B cell (primary cell): ENCODE measurements at regions not wholly inside any gene's neighbourhood (a gene's known extent, or its start where the extent isn't known, plus 50 kb on each side); places are given as distances from the start of the nearest gene placed in this dataset.

ENCODE experiments used
- ATAC-seq: fragments of 200-7000 bp; cut with Tn5 transposase; one replicate; pipeline ENCODE4 v1.10.0; 2021; ENCODE audit warnings: low read depth, mild to moderate bottlenecking, moderate number of reproducible peaks, moderate library complexity
- CTCF ChIA-PET: fragments of 350-600 bp; sonication (Branson Sonifier 250); formaldehyde crosslinking; loops from one replicate; lab custom pipeline; 2021; ENCODE audit warnings: antibody characterized with exemption, inconsistent platforms; lab: Charles Lee
- POLR2A ChIA-PET: fragments of 350-600 bp; sonication (Branson Sonifier 250); formaldehyde crosslinking; loops from one replicate; lab custom pipeline; 2021; ENCODE audit warnings: antibody characterized with exemption; lab: Charles Lee
- DNase-seq: peaks from one replicate; pipeline ENCODE4 v3.0.0; 2013
- H2AFZ ChIP-seq: 2 replicates; pipeline ENCODE4 v1.6.1; 2012; ENCODE audit warnings: mild to moderate bottlenecking, low read depth, low read length; ENCODE audit not compliant: insufficient read depth, poor library complexity, severe bottlenecking
- H3K27ac ChIP-seq, 2 donors: 1 replicate in 1 of 2; 2 replicates in 1 of 2; pipeline ENCODE4 v1.5.1; 2012 to 2013; ENCODE audit warnings: low read length in 2 of 2, mild to moderate bottlenecking in 2 of 2, moderate library complexity in 1 of 2
- H3K27me3 ChIP-seq, 4 experiments: fragments of 200-600 bp in 1 of 4; sonication (generic) in 1 of 4; replicated peaks in 1 of 4; 1 replicate in 2 of 4; 2 replicates in 2 of 4; pipeline versions ENCODE4 v1.6.1 to v1.7.0; 2013 to 2016; ENCODE audit warnings: low read length in 3 of 4, mild to moderate bottlenecking in 2 of 4, mixed read lengths in 1 of 4, moderate library complexity in 1 of 4; ENCODE audit not compliant: insufficient read depth in 4 of 4, control insufficient read depth in 3 of 4; ENCODE audit errors: control extremely low read depth in 1 of 4
- H3K36me3 ChIP-seq, 2 experiments: replicated peaks in 1 of 2; 1 replicate in 1 of 2; 2 replicates in 1 of 2; pipeline versions ENCODE4 v1.6.1 to v1.7.1; 2013; ENCODE audit warnings: low read length in 1 of 2; ENCODE audit not compliant: insufficient read depth in 2 of 2, control insufficient read depth in 1 of 2; ENCODE audit errors: control extremely low read depth in 1 of 2, extremely low read depth in 1 of 2
- H3K4me1 ChIP-seq, 2 donors: fragments of 200-600 bp in 1 of 2; sonication (generic) in 1 of 2; 1 replicate in 1 of 2; 2 replicates in 1 of 2; pipeline versions ENCODE4 v1.5.1 to v1.6.1; 2013 to 2017; ENCODE audit warnings: low read length in 2 of 2; ENCODE audit not compliant: control insufficient read depth in 2 of 2, insufficient read depth in 2 of 2
- H3K4me2 ChIP-seq: replicated peaks from 2 replicates; pipeline ENCODE3; 2012; ENCODE audit warnings: mild to moderate bottlenecking, low read depth, low read length; ENCODE audit not compliant: poor library complexity, severe bottlenecking
- H3K4me3 ChIP-seq, 5 experiments: fragments of 200-600 bp in 1 of 5; sonication (generic) in 1 of 5; 1 replicate in 3 of 5; 2 replicates in 2 of 5; pipeline versions ENCODE4 v1.5.1 to v1.7.0; 2011 to 2016; ENCODE audit warnings: low read length in 4 of 5, mild to moderate bottlenecking in 4 of 5, low read depth in 2 of 5, control low read depth in 1 of 5, moderate library complexity in 1 of 5; ENCODE audit not compliant: insufficient read depth in 1 of 5; ENCODE audit errors: control extremely low read depth in 1 of 5, extremely low read depth in 1 of 5
- H3K79me2 ChIP-seq: fragments of 200-600 bp; sonication (generic); one replicate; pipeline ENCODE4 v1.6.0; 2016; ENCODE audit warnings: low read length; ENCODE audit not compliant: control insufficient read depth, insufficient read depth
- H3K9ac ChIP-seq: fragments of 200-600 bp; sonication (generic); 2 replicates; pipeline ENCODE4 v1.6.1; 2017; ENCODE audit warnings: mild to moderate bottlenecking, low read length, moderate library complexity
- H3K9me3 ChIP-seq, 3 donors: one replicate each; pipeline versions ENCODE4 v1.6.1 to v1.7.1; 2013; ENCODE audit warnings: low read length in 2 of 3; ENCODE audit not compliant: control insufficient read depth in 2 of 3, insufficient read depth in 1 of 3; ENCODE audit errors: control extremely low read depth in 1 of 3
- H4K20me1 ChIP-seq: 2 replicates; pipeline ENCODE4 v1.6.0; 2012; ENCODE audit warnings: mild to moderate bottlenecking, low read length; ENCODE audit not compliant: insufficient read depth, control insufficient read depth, poor library complexity, severe bottlenecking
- H3K27ac Mint-ChIP-seq: one replicate; pipeline ENCODE4 v1.8.0; 2021; ENCODE audit warnings: mixed read lengths
- H3K27me3 Mint-ChIP-seq: one replicate; pipeline ENCODE4 v1.8.0; 2021; ENCODE audit warnings: mixed read lengths
- H3K4me1 Mint-ChIP-seq: one replicate; pipeline ENCODE4 v1.8.0; 2021; ENCODE audit warnings: mixed read lengths
- H3K4me3 Mint-ChIP-seq: one replicate; pipeline ENCODE4 v1.8.0; 2021; ENCODE audit warnings: mixed read lengths
- H3K9me3 Mint-ChIP-seq: one replicate; pipeline ENCODE4 v1.8.0; 2022; ENCODE audit warnings: mixed read lengths; ENCODE audit not compliant: insufficient read depth
- CTCF ChIP-seq: fragments of 200-600 bp; IDR thresholded peaks from one replicate; pipeline ENCODE4 v1.8.0; 2022; ENCODE audit warnings: antibody characterized with exemption, mild to moderate bottlenecking
- EZH2 ChIP-seq: IDR thresholded peaks from 2 replicates; pipeline ENCODE4 v1.6.1; 2012; ENCODE audit warnings: borderline replicate concordance, low read depth, mild to moderate bottlenecking, moderate library complexity, low read length; ENCODE audit not compliant: insufficient read depth, poor library complexity, severe bottlenecking
- WGBS: methylation state at CpG from one replicate; pipeline ENCODE4 v1.1.5; 2013; ENCODE audit warnings: missing lambda C conversion rate; ENCODE audit not compliant: insufficient coverage; 5-methylcytosine and 5-hydroxymethylcytosine counted together
- intact Hi-C: fragments of 100-400 bp; cut with micrococcal nuclease; formaldehyde crosslinking; loops from one replicate; pipeline ENCODE4 v1.10.0; 2022

- POLR2A ChIA-PET: no interaction called here
Measured at GRCh38 chr2:221831051-221831450, 258.9 kb upstream of the EPHA4 start.

GRCh38 chr2:221822416-221822815, 250.3 kb upstream of the EPHA4 start:
- TF ChIP-seq CTCF (no peak), EZH2 (no peak)
- no CpG with 5 or more reads among the region's 2 CpGs for WGBS
- POLR2A ChIA-PET: no interaction called here

More at GRCh38 chr2:221831051-221831450, 258.9 kb upstream of the EPHA4 start:
- ATAC-seq: no peak
- no peaks in the 10 kb centered on the region for H3K79me2 ChIP-seq
- no peak overlapping the region for H3K4me3 ChIP-seq
- no peak overlapping the region for H3K9ac ChIP-seq
- H3K27me3 ChIP-seq: no peaks in the 10 kb centered on the region
- no peaks in the 10 kb centered on the region for H3K27me3 Mint-ChIP-seq
- no peak for DNase-seq
- no peak overlapping the region for H2AFZ ChIP-seq
- H3K9me3 ChIP-seq: peaks cover 0 to 2% (median 0%) of the 10 kb centered on the region in 3 donors
- H3K27ac Mint-ChIP-seq: no peak overlapping the region
- no peak overlapping the region for H3K4me2 ChIP-seq
- TF ChIP-seq EZH2 (no peak), CTCF (no peak)
- H4K20me1 ChIP-seq: no peaks in the 10 kb centered on the region
- CTCF ChIA-PET: no interaction called here
- intact Hi-C loops: no loop called here
- no peak overlapping the region for H3K27ac ChIP-seq
- 43% methylated on average over 1 of the region's 2 CpGs for WGBS
- H3K4me1 ChIP-seq: no peaks in the 10 kb centered on the region
- no peaks in the 10 kb centered on the region for H3K4me1 Mint-ChIP-seq
- no peak overlapping the region for H3K4me3 Mint-ChIP-seq
- H3K9me3 Mint-ChIP-seq: no peaks in the 10 kb centered on the region
- no peaks in the 10 kb centered on the region for H3K36me3 ChIP-seq

More at GRCh38 chr2:221822416-221822815, 250.3 kb upstream of the EPHA4 start:
- Histone ChIP-seq H3K9me3 (no peaks in the 10 kb centered on the region), H3K27me3 (no peaks in the 10 kb centered on the region), H3K27ac (no peak overlapping the region), H4K20me1 (no peaks in the 10 kb centered on the region), H3K4me2 (no peak overlapping the region), H3K79me2 (no peaks in the 10 kb centered on the region), H2AFZ (no peak overlapping the region), H3K4me3 (no peak overlapping the region), H3K36me3 (no peaks in the 10 kb centered on the region), H3K9ac (no peak overlapping the region), H3K4me1 (no peaks in the 10 kb centered on the region)
- intact Hi-C loops: no loop called here
- H3K27ac Mint-ChIP-seq: no peak overlapping the region
- no peaks in the 10 kb centered on the region for H3K27me3 Mint-ChIP-seq
- no peaks in the 10 kb centered on the region for H3K9me3 Mint-ChIP-seq
- CTCF ChIA-PET: no interaction called here
- no peak for DNase-seq
- H3K4me1 Mint-ChIP-seq: no peaks in the 10 kb centered on the region
- H3K4me3 Mint-ChIP-seq: no peak overlapping the region
- no peak for ATAC-seq
